ENCODE measurements at regions not wholly inside any gene's neighbourhood (a gene's known extent, or its start where the extent isn't known, plus 50 kb on each side); places are given as distances from the start of the nearest gene placed in this dataset.
"Not testable (repeated sequence)": the region's sequence is repeated elsewhere in the genome, so short reads cannot be mapped to it uniquely, and the experiment has no call there.

GRCh38 chr3:86887876-86888275, 103.1 kb downstream of the VGLL3 start:
- Histone ChIP-seq H3K9me3 (ENCODE audit: control insufficient read depth in 1 of 2, low read length in 2 of 2) (no peaks in the 10 kb centered on the region), H3K4me1 (ENCODE audit: control insufficient read depth in 1 of 2, insufficient read depth in 2 of 2, low read length in 2 of 2) (no peaks in the 10 kb centered on the region), H3K27me3 (ENCODE audit: low read depth, low read length) (no peaks in the 10 kb centered on the region), H3K27ac (ENCODE audit: low read length) (no peak overlapping the region), H3K36me3 (ENCODE audit: control insufficient read depth in 1 of 2, insufficient read depth in 2 of 2, low read length in 2 of 2) (no peaks in the 10 kb centered on the region), H3K4me3 (ENCODE audit: low read depth in 1 of 2, low read length in 2 of 2) (no peak overlapping the region)

- H3K4me3 ChIP-seq (ENCODE audit: low read depth in 1 of 2, low read length in 2 of 2): no peak overlapping the region
- H3K36me3 ChIP-seq (ENCODE audit: control insufficient read depth in 1 of 2, insufficient read depth in 2 of 2, low read length in 2 of 2): no peaks in the 10 kb centered on the region
- H3K27ac ChIP-seq (ENCODE audit: low read length): no peak overlapping the region
- H3K9me3 ChIP-seq (ENCODE audit: control insufficient read depth in 1 of 2, low read length in 2 of 2): no peaks in the 10 kb centered on the region
- no peaks in the 10 kb centered on the region for H3K27me3 ChIP-seq (ENCODE audit: low read depth, low read length)
- H3K4me1 ChIP-seq (ENCODE audit: control insufficient read depth in 1 of 2, insufficient read depth in 2 of 2, low read length in 2 of 2): no peaks in the 10 kb centered on the region
These were observed 110.9 kb downstream of the VGLL3 start for GRCh38 chr3:86880066-86880465.

GRCh38 chr3:86876504-86877181, 114.3 kb downstream of the VGLL3 start:
- not testable (repeated sequence) for H3K4me3 ChIP-seq (ENCODE audit: low read depth in 1 of 2, low read length in 2 of 2); H3K36me3 ChIP-seq (ENCODE audit: control insufficient read depth in 1 of 2, insufficient read depth in 2 of 2, low read length in 2 of 2); H3K27ac ChIP-seq (ENCODE audit: low read length); H3K4me1 ChIP-seq (ENCODE audit: control insufficient read depth in 1 of 2, insufficient read depth in 2 of 2, low read length in 2 of 2); H3K9me3 ChIP-seq (ENCODE audit: control insufficient read depth in 1 of 2, low read length in 2 of 2); H3K27me3 ChIP-seq (ENCODE audit: low read depth, low read length)

GRCh38 chr3:86874790-86875189, 116.2 kb downstream of the VGLL3 start:
- not testable (repeated sequence) for H3K27ac ChIP-seq (ENCODE audit: low read length); H3K36me3 ChIP-seq (ENCODE audit: control insufficient read depth in 1 of 2, insufficient read depth in 2 of 2, low read length in 2 of 2); H3K4me1 ChIP-seq (ENCODE audit: control insufficient read depth in 1 of 2, insufficient read depth in 2 of 2, low read length in 2 of 2); H3K4me3 ChIP-seq (ENCODE audit: low read depth in 1 of 2, low read length in 2 of 2); H3K27me3 ChIP-seq (ENCODE audit: low read depth, low read length); H3K9me3 ChIP-seq (ENCODE audit: control insufficient read depth in 1 of 2, low read length in 2 of 2)

GRCh38 chr3:86869566-86869965, 121.4 kb downstream of the VGLL3 start:
- Histone ChIP-seq H3K9me3 (ENCODE audit: control insufficient read depth in 1 of 2, low read length in 2 of 2) (peaks cover 0 to 2% of the 10 kb centered on the region in 2 donors), H3K27ac (ENCODE audit: low read length) (no peak overlapping the region), H3K36me3 (ENCODE audit: control insufficient read depth in 1 of 2, insufficient read depth in 2 of 2, low read length in 2 of 2) (no peaks in the 10 kb centered on the region), H3K4me3 (ENCODE audit: low read depth in 1 of 2, low read length in 2 of 2) (no peak overlapping the region), H3K4me1 (ENCODE audit: control insufficient read depth in 1 of 2, insufficient read depth in 2 of 2, low read length in 2 of 2) (no peaks in the 10 kb centered on the region), H3K27me3 (ENCODE audit: low read depth, low read length) (no peaks in the 10 kb centered on the region)

- Histone ChIP-seq H3K27ac (ENCODE audit: low read length) (no peak overlapping the region), H3K36me3 (ENCODE audit: control insufficient read depth in 1 of 2, insufficient read depth in 2 of 2, low read length in 2 of 2) (no peaks in the 10 kb centered on the region), H3K4me1 (ENCODE audit: control insufficient read depth in 1 of 2, insufficient read depth in 2 of 2, low read length in 2 of 2) (no peaks in the 10 kb centered on the region), H3K4me3 (ENCODE audit: low read depth in 1 of 2, low read length in 2 of 2) (no peak overlapping the region), H3K9me3 (ENCODE audit: control insufficient read depth in 1 of 2, low read length in 2 of 2) (no peaks in the 10 kb centered on the region), H3K27me3 (ENCODE audit: low read depth, low read length) (no peaks in the 10 kb centered on the region)
These were observed 123.0 kb downstream of the VGLL3 start for GRCh38 chr3:86867982-86868381.

GRCh38 chr3:86865506-86865905, 125.4 kb downstream of the VGLL3 start:
- H3K9me3 ChIP-seq (ENCODE audit: control insufficient read depth in 1 of 2, low read length in 2 of 2): no peaks in the 10 kb centered on the region
- no peaks in the 10 kb centered on the region for H3K27me3 ChIP-seq (ENCODE audit: low read depth, low read length)
- H3K27ac ChIP-seq (ENCODE audit: low read length): no peak overlapping the region
- H3K4me3 ChIP-seq (ENCODE audit: low read depth in 1 of 2, low read length in 2 of 2): no peak overlapping the region
- no peaks in the 10 kb centered on the region for H3K4me1 ChIP-seq (ENCODE audit: control insufficient read depth in 1 of 2, insufficient read depth in 2 of 2, low read length in 2 of 2)
- no peaks in the 10 kb centered on the region for H3K36me3 ChIP-seq (ENCODE audit: control insufficient read depth in 1 of 2, insufficient read depth in 2 of 2, low read length in 2 of 2)

- no peaks in the 10 kb centered on the region for H3K36me3 ChIP-seq (ENCODE audit: control insufficient read depth in 1 of 2, insufficient read depth in 2 of 2, low read length in 2 of 2)
- no peaks in the 10 kb centered on the region for H3K27me3 ChIP-seq (ENCODE audit: low read depth, low read length)
- no peak overlapping the region for H3K4me3 ChIP-seq (ENCODE audit: low read depth in 1 of 2, low read length in 2 of 2)
- H3K4me1 ChIP-seq (ENCODE audit: control insufficient read depth in 1 of 2, insufficient read depth in 2 of 2, low read length in 2 of 2): no peaks in the 10 kb centered on the region
- H3K27ac ChIP-seq (ENCODE audit: low read length): no peak overlapping the region
- H3K9me3 ChIP-seq (ENCODE audit: control insufficient read depth in 1 of 2, low read length in 2 of 2): no peaks in the 10 kb centered on the region
These were observed 134.2 kb downstream of the VGLL3 start for GRCh38 chr3:86856711-86857110.

- Histone ChIP-seq H3K9me3 (ENCODE audit: control insufficient read depth in 1 of 2, low read length in 2 of 2) (no peaks in the 10 kb centered on the region), H3K27me3 (ENCODE audit: low read depth, low read length) (no peaks in the 10 kb centered on the region), H3K4me3 (ENCODE audit: low read depth in 1 of 2, low read length in 2 of 2) (no peak overlapping the region), H3K4me1 (ENCODE audit: control insufficient read depth in 1 of 2, insufficient read depth in 2 of 2, low read length in 2 of 2) (no peaks in the 10 kb centered on the region), H3K36me3 (ENCODE audit: control insufficient read depth in 1 of 2, insufficient read depth in 2 of 2, low read length in 2 of 2) (no peaks in the 10 kb centered on the region), H3K27ac (ENCODE audit: low read length) (no peak overlapping the region)
These were observed 141.0 kb downstream of the VGLL3 start for GRCh38 chr3:86849991-86850390.

GRCh38 chr3:86845726-86846125, 145.2 kb downstream of the VGLL3 start:
- H3K27me3 ChIP-seq (ENCODE audit: low read depth, low read length): no peaks in the 10 kb centered on the region
- H3K27ac ChIP-seq (ENCODE audit: low read length): no peak overlapping the region
- H3K4me1 ChIP-seq (ENCODE audit: control insufficient read depth in 1 of 2, insufficient read depth in 2 of 2, low read length in 2 of 2): no peaks in the 10 kb centered on the region
- no peaks in the 10 kb centered on the region for H3K36me3 ChIP-seq (ENCODE audit: control insufficient read depth in 1 of 2, insufficient read depth in 2 of 2, low read length in 2 of 2)
- H3K4me3 ChIP-seq (ENCODE audit: low read depth in 1 of 2, low read length in 2 of 2): no peak overlapping the region
- no peaks in the 10 kb centered on the region for H3K9me3 ChIP-seq (ENCODE audit: control insufficient read depth in 1 of 2, low read length in 2 of 2)

- Histone ChIP-seq H3K36me3 (ENCODE audit: control insufficient read depth in 1 of 2, insufficient read depth in 2 of 2, low read length in 2 of 2) (no peaks in the 10 kb centered on the region), H3K4me3 (ENCODE audit: low read depth in 1 of 2, low read length in 2 of 2) (no peak overlapping the region), H3K9me3 (ENCODE audit: control insufficient read depth in 1 of 2, low read length in 2 of 2) (no peaks in the 10 kb centered on the region), H3K4me1 (ENCODE audit: control insufficient read depth in 1 of 2, insufficient read depth in 2 of 2, low read length in 2 of 2) (no peaks in the 10 kb centered on the region), H3K27me3 (ENCODE audit: low read depth, low read length) (no peaks in the 10 kb centered on the region), H3K27ac (ENCODE audit: low read length) (no peak overlapping the region)
These were observed 152.0 kb downstream of the VGLL3 start for GRCh38 chr3:86838927-86839326.

- H3K4me3 ChIP-seq (ENCODE audit: low read depth in 1 of 2, low read length in 2 of 2): no peak overlapping the region
- H3K36me3 ChIP-seq (ENCODE audit: control insufficient read depth in 1 of 2, insufficient read depth in 2 of 2, low read length in 2 of 2): no peaks in the 10 kb centered on the region
- H3K4me1 ChIP-seq (ENCODE audit: control insufficient read depth in 1 of 2, insufficient read depth in 2 of 2, low read length in 2 of 2): no peaks in the 10 kb centered on the region
- no peaks in the 10 kb centered on the region for H3K9me3 ChIP-seq (ENCODE audit: control insufficient read depth in 1 of 2, low read length in 2 of 2)
- H3K27ac ChIP-seq (ENCODE audit: low read length): no peak overlapping the region
- no peaks in the 10 kb centered on the region for H3K27me3 ChIP-seq (ENCODE audit: low read depth, low read length)
These were observed 153.1 kb downstream of the VGLL3 start for GRCh38 chr3:86837871-86838270.
